HG03432 (cell line): ENCODE measurements at regions not wholly inside any gene's neighbourhood (a gene's known extent, or its start where the extent isn't known, plus 50 kb on each side); places are given as distances from the start of the nearest gene placed in this dataset.

Experiments
- ATAC-seq: cut with Tn5 transposase; IDR thresholded peaks from one replicate; pipeline ENCODE4 v1.9.1; 2021; ENCODE audit warnings: mild to moderate bottlenecking, moderate library complexity; ENCODE audit not compliant: unreplicated experiment

- ATAC-seq = no peak
These were observed 662.5 kb downstream of the POM121L12 start for GRCh38 chr7:53697913-53698312.

- ATAC-seq = no peak
These were observed 663.9 kb downstream of the POM121L12 start for GRCh38 chr7:53699215-53699837.

- ATAC-seq = no peak
These were observed 683.7 kb downstream of the POM121L12 start for GRCh38 chr7:53719122-53719521.

GRCh38 chr7:53740971-53741370 lies 705.5 kb downstream of the POM121L12 start:
- no peak for ATAC-seq

DNA sequence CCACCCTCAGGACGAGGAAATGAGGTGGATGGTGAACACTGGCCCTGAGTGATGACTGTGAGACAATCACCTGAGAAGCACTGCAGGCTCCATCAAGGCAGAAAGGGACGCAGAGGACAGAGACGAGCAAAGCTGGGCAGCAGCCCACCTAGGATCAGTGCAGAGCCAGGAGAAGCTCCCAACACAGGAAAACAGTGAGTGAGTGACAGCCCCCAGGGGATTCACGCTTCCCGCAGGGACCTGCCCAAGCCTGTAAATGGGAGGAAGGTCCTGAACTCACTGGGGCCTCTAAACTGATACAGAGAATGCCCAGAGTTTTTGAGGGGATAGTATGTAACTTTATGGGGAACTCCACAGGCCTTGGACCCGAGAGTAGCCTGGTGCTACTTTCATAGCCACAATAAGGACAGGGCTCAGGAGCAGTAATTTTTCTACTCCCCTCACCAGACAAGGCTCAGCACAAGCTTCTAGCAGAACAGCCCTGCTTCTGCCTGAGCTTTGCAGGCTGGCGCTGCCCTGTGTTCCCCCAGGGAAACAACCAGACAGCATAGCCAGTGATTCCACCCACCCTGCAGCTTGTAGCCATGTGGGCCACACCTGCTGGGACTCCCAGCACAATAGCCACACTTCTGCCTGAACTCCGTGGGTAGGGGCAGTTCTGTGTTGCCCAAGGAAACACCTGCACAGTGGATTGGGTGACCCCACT lies 708.4 kb downstream of the POM121L12 start:
- no peak for ATAC-seq

- ATAC-seq = no peak
These were observed 708.9 kb downstream of the POM121L12 start for GRCh38 chr7:53744403-53744760.

DNA sequence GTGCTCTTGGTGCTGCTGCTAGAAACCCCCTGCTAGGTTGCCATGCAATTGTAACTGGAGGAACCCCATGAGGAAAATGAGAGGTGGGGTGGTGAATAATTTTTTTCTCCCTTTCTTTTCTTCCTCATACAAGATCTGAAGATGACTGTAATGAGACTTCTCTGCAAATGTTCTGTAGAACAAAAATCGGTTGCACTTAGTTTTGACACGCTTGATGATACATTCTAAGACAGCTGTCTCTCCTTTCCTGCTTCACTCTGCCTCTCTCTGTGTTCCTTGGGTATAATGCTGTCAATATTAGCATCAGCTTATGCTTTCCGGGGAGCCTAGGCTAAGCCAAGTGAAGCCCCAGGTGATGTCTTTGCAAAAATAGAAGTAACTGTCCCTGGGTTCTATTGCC lies 721.5 kb downstream of the POM121L12 start:
- no peak for ATAC-seq

DNA sequence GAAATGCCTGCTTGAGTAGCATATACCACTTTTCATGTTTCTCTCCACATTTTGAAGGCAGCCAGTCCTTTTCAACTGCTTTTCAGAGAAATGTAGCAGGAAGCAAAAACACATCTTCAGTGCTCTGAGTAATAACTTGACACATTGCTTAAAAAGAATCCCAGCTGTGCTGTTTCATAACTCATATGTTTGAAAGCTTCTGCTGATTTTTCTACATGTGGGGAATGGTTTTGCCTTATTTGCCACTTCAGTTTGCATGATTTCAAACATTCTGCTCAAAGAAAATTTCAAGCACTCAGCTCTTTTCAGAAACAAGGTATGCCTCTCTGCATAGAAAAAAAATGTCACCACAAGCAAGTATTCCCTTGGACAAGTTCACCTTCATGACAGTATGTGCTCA lies 732.8 kb downstream of the POM121L12 start:
- no peak for ATAC-seq

DNA sequence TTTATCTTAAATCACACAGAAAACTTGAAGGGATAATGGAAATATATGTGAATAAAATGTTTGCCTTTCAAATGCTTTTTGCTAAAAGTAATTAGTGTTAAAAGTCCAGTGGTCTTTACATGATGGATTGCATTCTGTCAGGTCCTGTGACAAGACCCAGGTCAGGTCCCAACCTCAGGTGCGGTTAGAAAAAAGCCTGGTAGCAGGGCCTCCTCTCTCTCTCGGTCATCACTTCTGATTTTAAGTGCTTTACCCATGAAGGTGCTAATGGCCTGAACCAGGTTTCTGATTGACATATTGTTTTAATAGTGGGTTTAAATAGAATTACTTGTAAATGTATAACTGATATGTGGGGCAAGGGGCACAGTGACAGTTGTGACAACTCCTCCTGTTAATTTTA lies 736.3 kb downstream of the POM121L12 start:
- no peak for ATAC-seq

- ATAC-seq = no peak
These were observed 740.9 kb downstream of the POM121L12 start for GRCh38 chr7:53776323-53776722.

DNA sequence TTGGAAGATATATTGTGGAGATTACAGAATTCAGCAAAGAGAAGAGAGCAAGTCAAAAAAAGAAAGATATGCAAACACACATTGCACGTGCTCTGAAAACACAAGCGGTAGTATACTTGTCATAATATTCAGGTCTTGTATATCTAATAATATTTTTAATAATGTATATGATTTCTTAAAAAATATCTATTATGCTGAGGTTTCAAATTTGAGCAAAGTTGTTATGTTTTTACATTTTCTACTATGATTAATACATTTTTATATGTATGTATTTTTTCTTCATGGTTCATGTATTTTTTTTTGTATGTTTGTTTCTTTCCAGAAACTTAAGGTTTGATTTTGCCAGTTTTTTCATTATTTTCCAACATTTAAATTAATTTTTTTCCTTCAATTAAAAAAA lies 752.4 kb upstream of the VSTM2A start:
- ATAC-seq = no peak

DNA sequence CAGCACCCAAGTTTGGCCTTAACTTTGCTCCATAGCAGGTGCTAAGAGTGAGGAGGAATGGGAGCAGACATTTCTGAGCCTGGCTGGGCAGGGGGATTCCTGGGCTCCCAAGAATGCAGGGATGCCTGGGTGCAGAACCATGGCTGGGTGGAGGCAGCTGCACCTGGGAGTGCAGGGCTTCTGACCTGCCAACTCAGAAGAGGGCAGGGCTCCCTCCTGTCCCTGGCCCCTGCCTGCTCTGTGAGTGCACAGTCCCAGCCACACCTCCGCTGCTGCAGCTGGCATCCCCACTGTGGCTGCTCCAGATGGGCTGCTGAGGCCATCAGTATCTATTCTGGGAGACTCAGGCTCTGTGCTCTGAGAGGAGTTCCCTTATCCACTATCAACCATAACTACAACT lies 747.4 kb upstream of the VSTM2A start:
- no peak for ATAC-seq

DNA sequence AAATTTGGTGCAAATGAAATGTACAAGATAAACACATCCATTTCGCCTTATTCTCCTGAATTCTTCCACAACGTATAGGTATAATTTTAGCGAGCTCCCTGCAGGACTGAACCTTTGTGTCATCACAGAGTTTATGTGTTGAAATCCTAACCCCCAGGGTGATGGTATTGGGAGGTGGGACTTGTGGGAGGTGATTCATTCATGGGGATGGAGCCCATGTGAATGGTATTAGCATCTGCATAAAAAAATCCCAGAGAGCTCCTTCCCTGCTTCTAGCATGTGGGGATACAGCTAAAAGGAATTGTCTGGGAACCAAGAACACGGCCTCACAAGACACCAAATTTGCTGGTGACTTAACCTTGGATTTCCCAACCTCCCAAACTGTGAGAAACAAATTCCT lies 741.4 kb upstream of the VSTM2A start:
- no peak for ATAC-seq

DNA sequence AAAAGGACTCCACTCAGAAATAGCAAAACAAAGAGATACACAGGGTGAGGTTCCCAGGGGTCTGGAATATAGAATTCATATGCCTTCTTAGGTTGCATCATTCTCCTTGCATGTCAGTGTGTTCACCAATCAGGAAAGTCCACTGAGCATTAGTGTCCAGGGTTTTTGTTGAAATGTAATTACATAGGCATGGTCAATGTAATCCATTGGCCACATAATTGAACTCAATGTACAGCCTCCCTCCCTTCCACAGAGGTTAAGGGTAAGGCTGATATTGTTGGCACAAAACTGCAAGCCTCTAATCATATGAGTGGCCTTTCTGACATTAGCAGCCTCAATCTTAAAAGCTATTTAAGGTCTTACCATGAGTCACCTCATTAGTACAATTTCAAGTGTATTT lies 736.1 kb upstream of the VSTM2A start:
- no peak for ATAC-seq

DNA sequence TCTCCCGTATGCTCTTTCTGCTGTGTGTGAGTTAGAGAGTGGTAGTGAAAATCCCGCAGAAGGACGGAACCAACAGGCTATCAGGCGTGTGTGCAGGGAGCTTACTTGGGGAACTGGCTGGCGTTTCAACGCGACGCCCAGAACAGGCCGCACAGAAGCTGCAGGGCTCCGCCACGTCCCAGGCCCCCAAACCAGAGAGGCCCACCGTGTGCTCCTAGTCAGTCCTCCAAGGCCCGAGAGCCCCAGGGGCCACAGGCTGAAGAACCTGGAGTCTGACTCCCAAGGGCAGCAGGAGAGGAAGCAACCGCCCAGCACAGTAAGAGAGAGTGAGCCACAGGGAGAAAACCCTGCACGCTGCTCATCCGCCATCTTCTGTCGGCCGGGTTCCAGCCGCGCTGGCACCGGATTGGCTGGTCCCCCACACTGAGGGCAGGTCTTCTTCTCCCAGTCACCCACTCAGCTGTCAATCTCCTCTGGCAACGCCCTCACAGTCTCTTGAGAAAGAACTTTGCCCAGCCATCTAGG lies 730.6 kb upstream of the VSTM2A start:
- no peak for ATAC-seq

GRCh38 chr7:53812135-53812534 lies 730.0 kb upstream of the VSTM2A start:
- ATAC-seq = no peak

GRCh38 chr7:53835301-53835700 lies 706.9 kb upstream of the VSTM2A start:
- no peak for ATAC-seq

GRCh38 chr7:53877688-53878087 lies 664.5 kb upstream of the VSTM2A start:
- ATAC-seq = no peak

DNA sequence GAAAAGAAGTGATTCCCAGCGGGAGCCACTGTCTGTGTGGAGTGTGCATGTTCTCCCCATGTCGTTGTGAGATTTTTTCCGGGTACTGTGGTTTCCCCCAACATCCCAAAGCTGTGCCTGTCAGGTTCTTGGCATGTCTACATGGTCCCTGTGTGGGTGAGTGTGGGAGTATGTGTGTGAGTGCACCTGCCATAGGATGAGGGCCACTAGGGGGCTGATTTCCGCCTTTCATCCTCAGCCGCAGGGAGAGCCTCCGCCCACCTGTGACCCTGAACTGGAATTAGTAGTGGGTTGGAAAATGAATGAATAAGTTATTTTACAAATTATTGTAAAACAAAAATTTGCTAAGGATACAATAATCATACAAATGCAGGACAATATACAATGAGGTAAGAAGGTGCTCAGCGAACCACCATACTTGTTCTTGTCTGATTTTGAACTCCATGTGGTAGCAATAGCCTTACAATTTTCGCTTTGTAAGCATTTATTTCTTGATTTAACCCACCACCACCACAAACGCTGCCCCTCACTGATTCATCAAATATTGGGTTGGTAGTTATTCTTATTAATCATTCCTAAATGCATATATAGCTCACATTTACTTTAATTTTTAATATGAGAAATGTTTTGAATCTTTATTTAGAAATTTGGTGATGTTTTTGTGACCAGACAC lies 641.2 kb upstream of the VSTM2A start:
- ATAC-seq = no peak

- ATAC-seq = no peak
These were observed 637.8 kb upstream of the VSTM2A start for GRCh38 chr7:53904355-53904754.

DNA sequence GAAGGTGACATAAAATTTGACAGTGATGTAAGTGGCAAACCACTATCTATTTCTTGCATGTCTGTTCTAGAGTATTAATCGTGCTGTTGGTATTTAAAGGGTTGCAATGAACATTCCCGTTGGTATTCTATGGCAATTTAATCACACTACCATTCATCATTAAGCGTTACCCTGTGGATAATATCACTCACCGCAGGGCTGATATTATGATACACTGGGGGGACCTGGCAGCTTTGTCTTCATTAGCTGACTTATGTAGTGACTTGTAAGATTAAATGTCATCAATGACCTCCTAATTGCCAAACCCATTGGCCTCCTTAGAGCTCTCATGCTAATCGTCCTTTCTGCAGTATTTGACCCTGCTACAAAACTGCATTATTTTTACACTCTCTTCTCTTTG lies 624.5 kb upstream of the VSTM2A start:
- ATAC-seq = no peak

DNA sequence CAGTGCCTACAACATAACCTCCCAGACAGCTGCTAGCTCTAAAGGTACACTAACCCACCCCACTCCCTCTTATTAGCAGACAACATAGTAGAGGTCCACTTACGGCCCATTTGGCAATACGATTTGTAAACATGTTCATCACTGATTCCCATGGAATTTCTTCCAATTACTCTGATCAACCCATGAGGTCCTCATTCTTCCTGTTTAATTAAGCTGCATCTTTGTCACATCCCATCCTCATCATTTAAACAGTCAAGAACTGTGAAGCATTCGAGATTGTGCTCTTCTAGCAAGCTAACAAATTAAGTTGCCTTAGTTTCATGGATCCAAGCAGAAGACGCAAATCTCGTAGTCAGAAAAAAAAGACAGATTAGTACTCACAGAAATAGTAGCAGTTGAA lies 622.2 kb upstream of the VSTM2A start:
- no peak for ATAC-seq
